Keratinocyte (primary cell): ENCODE measurements at regions not wholly inside any gene's neighbourhood (a gene's known extent, or its start where the extent isn't known, plus 50 kb on each side); places are given as distances from the start of the nearest gene placed in this dataset.

Experiments used
- DNase-seq: peaks from one replicate; pipeline ENCODE4 v3.0.0-alpha.2; 2011; ENCODE audit warnings: low read depth, missing footprints, low spot score
- FAIRE-seq: peaks from 2 replicates; lab custom pipeline; 2011; peaks lifted over from hg19 to GRCh38; lab: Jason Lieb, UNC
- H2AFZ ChIP-seq: 2 replicates; pipeline ENCODE4 v1.6.0; 2012; ENCODE audit warnings: low read length, control low read depth, inconsistent platforms; ENCODE audit not compliant: control insufficient read depth
- H3K27ac ChIP-seq: 2 replicates; pipeline ENCODE4 v1.5.1; 2011; ENCODE audit warnings: low read length; ENCODE audit not compliant: control insufficient read depth, insufficient read depth
- H3K27me3 ChIP-seq: 3 replicates; pipeline ENCODE4 v1.6.0; 2011; ENCODE audit warnings: low read length; ENCODE audit not compliant: control insufficient read depth, insufficient read depth; ENCODE audit errors: extremely low read depth
- H3K36me3 ChIP-seq, 2 experiments: 2 replicates in 1 of 2; 3 replicates in 1 of 2; pipeline ENCODE4 v1.5.1; 2011; ENCODE audit warnings: low read length in 2 of 2, mild to moderate bottlenecking in 1 of 2; ENCODE audit not compliant: control insufficient read depth in 2 of 2, insufficient read depth in 2 of 2; ENCODE audit errors: extremely low read depth in 1 of 2
- H3K4me1 ChIP-seq: 3 replicates; pipeline ENCODE4 v1.5.1; 2011; ENCODE audit warnings: low read length; ENCODE audit not compliant: control insufficient read depth, insufficient read depth; ENCODE audit errors: extremely low read depth
- H3K4me2 ChIP-seq: 3 replicates; pipeline ENCODE4 v1.6.0; 2011; ENCODE audit warnings: low read depth, low read length; ENCODE audit not compliant: control insufficient read depth, insufficient read depth; ENCODE audit errors: extremely low read depth
- H3K4me3 ChIP-seq, 3 experiments: fragments of 200-600 bp in 1 of 3; sonication (generic) in 1 of 3; 2 replicates in 2 of 3; 3 replicates in 1 of 3; pipeline ENCODE4 v1.5.1; 2011 to 2016; ENCODE audit warnings: low read length in 3 of 3, mild to moderate bottlenecking in 3 of 3, control low read depth in 2 of 3, inconsistent platforms in 1 of 3, low read depth in 1 of 3, mixed read lengths in 1 of 3, mixed run types in 1 of 3, moderate library complexity in 1 of 3; ENCODE audit not compliant: control insufficient read depth in 2 of 3, insufficient read depth in 2 of 3; ENCODE audit errors: extremely low read depth in 1 of 3
- H3K79me2 ChIP-seq: 2 replicates; pipeline ENCODE4 v1.6.0; 2012; ENCODE audit warnings: low read length; ENCODE audit not compliant: control insufficient read depth, insufficient read depth
- H3K9ac ChIP-seq: 3 replicates; pipeline ENCODE4 v1.6.0; 2011; ENCODE audit warnings: low read length; ENCODE audit not compliant: control insufficient read depth, insufficient read depth; ENCODE audit errors: extremely low read depth
- H3K9me1 ChIP-seq: 3 replicates; pipeline ENCODE4 v1.6.0; 2011; ENCODE audit warnings: low read length; ENCODE audit not compliant: control insufficient read depth, insufficient read depth; ENCODE audit errors: extremely low read depth
- H3K9me3 ChIP-seq: 2 replicates; pipeline ENCODE4 v1.5.1; 2012; ENCODE audit warnings: low read depth, low read length; ENCODE audit not compliant: control insufficient read depth
- H4K20me1 ChIP-seq: 3 replicates; pipeline ENCODE4 v1.6.0; 2011; ENCODE audit warnings: low read length; ENCODE audit not compliant: control insufficient read depth, insufficient read depth; ENCODE audit errors: extremely low read depth
- EZH2 ChIP-seq: IDR thresholded peaks from one replicate; pipeline ENCODE4 v1.6.1; 2012; ENCODE audit warnings: inconsistent platforms, mild to moderate bottlenecking, low read length, moderate library complexity
- dilution Hi-C: fragments of 300-500 bp; cut with MboI; formaldehyde crosslinking; loops from one replicate; pipeline ENCODE4 v1.7.0; 2020; ENCODE audit warnings: low sequenced_read_pairs; ENCODE audit not compliant: extremely low pct_ligation_motif_present
- TF ChIP-seq, protein P1 (sequence below), 3 experiments: IDR thresholded peaks in 1 of 3; conservative IDR thresholded peaks in 1 of 3; optimal IDR thresholded peaks in 1 of 3; 2 replicates in 2 of 3; 3 replicates in 1 of 3; pipeline versions ENCODE3 to v1.5.1; 2011; ENCODE audit warnings: low read length in 3 of 3, mild to moderate bottlenecking in 3 of 3, moderate library complexity in 2 of 3, control low read depth in 1 of 3, inconsistent platforms in 1 of 3; ENCODE audit not compliant: insufficient read depth in 2 of 3; ENCODE audit errors: extremely low read depth in 1 of 3

DNA sequence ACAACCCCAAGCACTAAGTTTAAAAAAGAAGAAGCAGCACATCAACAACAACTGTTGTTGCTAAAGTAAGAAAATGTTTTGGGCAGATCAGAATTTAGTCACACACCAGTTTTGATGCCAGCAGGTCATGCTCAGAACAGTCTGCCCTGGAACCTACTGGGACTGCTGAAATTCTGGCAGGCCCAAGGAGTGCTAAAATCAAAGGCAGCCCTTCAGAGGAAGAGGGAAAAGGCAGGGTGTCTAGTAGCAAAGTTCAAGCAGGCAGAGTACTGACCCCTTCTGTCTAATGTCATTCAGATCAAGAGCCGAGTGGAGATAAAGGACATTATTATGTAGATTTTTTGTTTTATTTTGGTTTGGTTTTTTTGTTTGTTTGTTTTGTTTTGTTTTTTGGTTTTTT, 96.6 kb upstream of the LOC128125822 start:
- no peaks in the 10 kb centered on the region for H3K79me2 ChIP-seq
- H3K9ac ChIP-seq: no peak overlapping the region
- no peaks in the 10 kb centered on the region for H3K36me3 ChIP-seq
- dilution Hi-C loops: no loop called here
- no peak for DNase-seq
- TF ChIP-seq EZH2: no peak
- TF ChIP-seq, protein P1, sequence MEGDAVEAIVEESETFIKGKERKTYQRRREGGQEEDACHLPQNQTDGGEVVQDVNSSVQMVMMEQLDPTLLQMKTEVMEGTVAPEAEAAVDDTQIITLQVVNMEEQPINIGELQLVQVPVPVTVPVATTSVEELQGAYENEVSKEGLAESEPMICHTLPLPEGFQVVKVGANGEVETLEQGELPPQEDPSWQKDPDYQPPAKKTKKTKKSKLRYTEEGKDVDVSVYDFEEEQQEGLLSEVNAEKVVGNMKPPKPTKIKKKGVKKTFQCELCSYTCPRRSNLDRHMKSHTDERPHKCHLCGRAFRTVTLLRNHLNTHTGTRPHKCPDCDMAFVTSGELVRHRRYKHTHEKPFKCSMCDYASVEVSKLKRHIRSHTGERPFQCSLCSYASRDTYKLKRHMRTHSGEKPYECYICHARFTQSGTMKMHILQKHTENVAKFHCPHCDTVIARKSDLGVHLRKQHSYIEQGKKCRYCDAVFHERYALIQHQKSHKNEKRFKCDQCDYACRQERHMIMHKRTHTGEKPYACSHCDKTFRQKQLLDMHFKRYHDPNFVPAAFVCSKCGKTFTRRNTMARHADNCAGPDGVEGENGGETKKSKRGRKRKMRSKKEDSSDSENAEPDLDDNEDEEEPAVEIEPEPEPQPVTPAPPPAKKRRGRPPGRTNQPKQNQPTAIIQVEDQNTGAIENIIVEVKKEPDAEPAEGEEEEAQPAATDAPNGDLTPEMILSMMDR (optimal IDR thresholded peaks at IDR 0.05 in 1 of 3, IDR thresholded peaks at IDR 0.05 in 1 of 3, conservative IDR thresholded peaks at IDR 0.05 in 1 of 3; ENCODE audit: extremely low read depth in 1 of 3, insufficient read depth in 2 of 3, low read length in 3 of 3): no peak
- no peaks in the 10 kb centered on the region for H3K9me3 ChIP-seq
- no peak overlapping the region for H3K4me2 ChIP-seq
- peaks cover 7% of the 10 kb centered on the region for H3K4me1 ChIP-seq
- no peak overlapping the region for H3K27ac ChIP-seq
- no peak for FAIRE-seq
- H3K4me3 ChIP-seq: no peak overlapping the region
- H2AFZ ChIP-seq: no peak overlapping the region
- H3K27me3 ChIP-seq: no peaks in the 10 kb centered on the region
- no peaks in the 10 kb centered on the region for H3K9me1 ChIP-seq
- H4K20me1 ChIP-seq: no peaks in the 10 kb centered on the region

DNA sequence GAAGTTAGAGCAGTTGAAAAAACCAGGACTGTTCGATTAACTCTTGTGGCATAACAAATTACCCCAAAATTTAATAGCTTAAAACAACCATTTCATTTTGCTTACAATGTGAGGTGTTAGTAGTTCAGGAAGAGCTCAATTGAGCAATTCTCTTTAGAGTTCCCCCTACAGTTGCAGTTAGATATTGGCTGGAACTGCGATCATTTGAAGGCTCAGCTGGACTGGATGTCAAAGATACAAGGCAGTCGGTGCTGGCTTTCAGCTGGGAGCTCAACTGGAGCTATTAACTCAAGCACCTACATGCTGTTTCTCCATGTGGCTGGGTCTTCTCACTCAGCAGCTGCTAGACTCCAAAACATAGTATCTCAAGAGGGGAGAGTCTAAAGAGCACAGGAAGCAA, 96.0 kb upstream of the LOC128125822 start:
- TF ChIP-seq, protein P1 (optimal IDR thresholded peaks at IDR 0.05 in 1 of 3, IDR thresholded peaks at IDR 0.05 in 1 of 3, conservative IDR thresholded peaks at IDR 0.05 in 1 of 3; ENCODE audit: extremely low read depth in 1 of 3, insufficient read depth in 2 of 3, low read length in 3 of 3): no peak
- TF ChIP-seq EZH2: no peak
- no peak for FAIRE-seq
- Histone ChIP-seq H3K4me1 (peaks cover 7% of the 10 kb centered on the region), H3K9me3 (no peaks in the 10 kb centered on the region), H3K27ac (no peak overlapping the region), H3K4me3 (no peak overlapping the region), H3K9ac (no peak overlapping the region), H4K20me1 (no peaks in the 10 kb centered on the region), H3K36me3 (no peaks in the 10 kb centered on the region), H3K27me3 (no peaks in the 10 kb centered on the region), H3K4me2 (no peak overlapping the region), H3K9me1 (no peaks in the 10 kb centered on the region), H2AFZ (no peak overlapping the region), H3K79me2 (no peaks in the 10 kb centered on the region)
- no peak for DNase-seq
- dilution Hi-C loops: no loop called here
